K562 (cell line): ENCODE measurements at regions not wholly inside any gene's neighbourhood (a gene's known extent, or its start where the extent isn't known, plus 50 kb on each side); places are given as distances from the start of the nearest gene placed in this dataset.

ENCODE experiments used
- ATAC-seq: fragments of 200-7000 bp; cut with Tn5 transposase; 3 replicates; pipeline ENCODE4 v1.9.1; 2020; ENCODE audit warnings: moderate library complexity
- BruUV-seq: library from RNA; stranded (reverse); fragments of 400-500 nt; replicated peaks from 2 replicates; lab custom pipeline; 2021; lab: Mats Ljungman, UMichigan
- CTCF ChIA-PET: fragments of 300-600 bp; formaldehyde crosslinking; extraction: SDS; loops from one replicate; lab custom pipeline; 2021; ENCODE audit warnings: low intra/inter-chr PET ratio; lab: Yijun Ruan, JAX
- POLR2A ChIA-PET: fragments of 300-600, 350-650 bp; sonication (Branson Sonifier 250); formaldehyde crosslinking; extraction: SDS; loops from one replicate; lab custom pipeline; 2021; ENCODE audit warnings: antibody characterized with exemption, inconsistent platforms; lab: Yijun Ruan, JAX
- DNase-seq, 4 experiments: peaks; one replicate each; pipeline versions ENCODE4 v3.0.0 to v3.0.0-alpha.2; 2011 to 2018; ENCODE audit warnings: low spot score in 3 of 4, mixed read lengths in 3 of 4; ENCODE audit errors: extremely low read depth in 1 of 4
- FAIRE-seq: peaks from 2 replicates; lab custom pipeline; 2011; peaks lifted over from hg19 to GRCh38; lab: Jason Lieb, UNC
- H2AFZ ChIP-seq: 2 replicates; pipeline ENCODE4 v1.6.0; 2011; ENCODE audit warnings: low read depth, low read length, control low read depth, inconsistent platforms
- H3K27ac ChIP-seq: fragments of 200-600 bp; 3 replicates; pipeline ENCODE4 v1.8.0; 2011; ENCODE audit warnings: low read depth, mild to moderate bottlenecking, control low read depth, inconsistent platforms, low read length, moderate library complexity, mixed read lengths; ENCODE audit errors: extremely low read depth
- H3K27me3 ChIP-seq, 2 experiments: fragments of 300-600 bp in 1 of 2; 2 replicates in 1 of 2; 3 replicates in 1 of 2; pipeline versions ENCODE4 v1.6.0 to v1.8.0; 2011; ENCODE audit warnings: inconsistent platforms in 2 of 2, low read length in 2 of 2, mild to moderate bottlenecking in 1 of 2, mixed read lengths in 1 of 2, moderate library complexity in 1 of 2; ENCODE audit not compliant: control insufficient read depth in 2 of 2, insufficient read depth in 2 of 2
- H3K36me3 ChIP-seq: fragments of 300-600 bp; 3 replicates; pipeline ENCODE4 v1.8.0; 2011; ENCODE audit warnings: mild to moderate bottlenecking, low read length, inconsistent platforms; ENCODE audit not compliant: control insufficient read depth, insufficient read depth
- H3K4me1 ChIP-seq, 2 experiments: fragments of 200-600 bp in 1 of 2; replicated peaks in 1 of 2; 2 replicates in 1 of 2; 3 replicates in 1 of 2; pipeline versions ENCODE4 v1.5.1 to v1.8.0; 2011; ENCODE audit warnings: inconsistent platforms in 2 of 2, low read length in 2 of 2, mild to moderate bottlenecking in 1 of 2, mixed read lengths in 1 of 2, moderate library complexity in 1 of 2; ENCODE audit not compliant: control insufficient read depth in 2 of 2, insufficient read depth in 2 of 2
- H3K4me2 ChIP-seq: 2 replicates; pipeline ENCODE4 v1.6.1; 2011; ENCODE audit warnings: low read length, control low read depth, inconsistent platforms, mixed read lengths; ENCODE audit not compliant: insufficient read depth
- H3K4me3 ChIP-seq: fragments of 200-600 bp; sonication (generic), shearing (Covaris generic); 2 replicates; pipeline ENCODE4 v1.5.1; 2016; ENCODE audit warnings: control low read depth, inconsistent platforms
- H3K79me2 ChIP-seq: fragments of 200-600 bp; 3 replicates; pipeline ENCODE4 v1.8.0; 2011; ENCODE audit warnings: low read length, inconsistent platforms; ENCODE audit not compliant: control insufficient read depth, insufficient read depth
- H3K9ac ChIP-seq, 2 experiments: 2 replicates each; pipeline versions ENCODE4 v1.6.0 to v1.6.1; 2011; ENCODE audit warnings: low read depth in 2 of 2, low read length in 2 of 2, control low read depth in 1 of 2, inconsistent platforms in 1 of 2, mild to moderate bottlenecking in 1 of 2, mixed read lengths in 1 of 2; ENCODE audit not compliant: insufficient read depth in 1 of 2
- H3K9me1 ChIP-seq: one replicate; pipeline ENCODE4 v1.6.0; 2011; ENCODE audit warnings: inconsistent platforms, mild to moderate bottlenecking, low read length, moderate library complexity; ENCODE audit not compliant: control insufficient read depth, insufficient read depth
- H3K9me3 ChIP-seq: replicated peaks from 2 replicates; pipeline ENCODE4 v1.5.1; 2011; ENCODE audit warnings: low read depth, low read length, inconsistent platforms; ENCODE audit not compliant: control insufficient read depth, insufficient read depth
- H4K20me1 ChIP-seq: replicated peaks from 2 replicates; pipeline ENCODE4 v1.6.1; 2011; ENCODE audit warnings: low read length, inconsistent platforms, mixed read lengths; ENCODE audit not compliant: control insufficient read depth, insufficient read depth
- MAZ ChIP-seq, 2 experiments: fragments of 450-650 bp in 1 of 2; sonication (generic) in 1 of 2; formaldehyde crosslinking; IDR thresholded peaks in 1 of 2; conservative IDR thresholded peaks in 1 of 2; 2 replicates each; pipeline versions ENCODE4 v1.4.0 to v1.5.0; 2020; ENCODE audit warnings: mild to moderate bottlenecking in 1 of 2, missing genetic modification reagents in 1 of 2
- NCOA1 ChIP-seq: fragments of 450-650 bp; IDR thresholded peaks from 2 replicates; pipeline ENCODE4 v1.6.1; 2016; ENCODE audit warnings: low read depth
- NFE2L1 ChIP-seq: fragments of 450-650 bp; IDR thresholded peaks from 2 replicates; pipeline ENCODE4 v1.6.1; 2016; ENCODE audit warnings: missing genetic modification characterization, low read depth, mild to moderate bottlenecking, missing compliant biosample characterization, moderate library complexity, borderline replicate concordance
- NR1H2 ChIP-seq: sonication (generic); formaldehyde crosslinking; IDR thresholded peaks from 2 replicates; pipeline ENCODE4 v1.4.0; 2020; ENCODE audit warnings: mild to moderate bottlenecking, missing genetic modification reagents
- SIN3B ChIP-seq: fragments of 450-650 bp; IDR thresholded peaks from 2 replicates; pipeline ENCODE4 v1.6.1; 2017; ENCODE audit warnings: low read depth, mild to moderate bottlenecking, moderate library complexity
- SRSF9 ChIP-seq: fragments of 200-400 bp; formaldehyde crosslinking; IDR thresholded peaks from 2 replicates; pipeline ENCODE4 v1.6.1; 2017; ENCODE audit warnings: low read depth, low read length, borderline replicate concordance
- TEAD1 ChIP-seq, 2 experiments: fragments of 450-650 bp in 1 of 2; sonication (generic) in 1 of 2; formaldehyde crosslinking; IDR thresholded peaks; 2 replicates each; pipeline versions ENCODE4 v1.4.0 to v1.8.0; 2020 to 2022; ENCODE audit warnings: mild to moderate bottlenecking in 2 of 2, missing genetic modification reagents in 1 of 2
- ZNF639 ChIP-seq, 2 experiments: fragments of 200-800 bp in 1 of 2; sonication (Bioruptor generic) in 1 of 2; sonication (generic) in 1 of 2; formaldehyde crosslinking in 1 of 2; IDR thresholded peaks in 1 of 2; conservative IDR thresholded peaks in 1 of 2; 2 replicates each; pipeline versions ENCODE4 v1.5.0 to v1.6.1; 2016 to 2020; ENCODE audit warnings: missing compliant biosample characterization in 1 of 2, missing genetic modification characterization in 1 of 2, missing genetic modification reagents in 1 of 2
- WGBS: fragments of 100-300 bp; shearing (Covaris generic); methylation state at CpG from one replicate; pipeline ENCODE4 v1.1.6; 2016; ENCODE audit warnings: low coverage, mixed read lengths; ENCODE audit not compliant: insufficient coverage; ENCODE audit errors: missing lambda C conversion rate; 5-methylcytosine and 5-hydroxymethylcytosine counted together
- in situ Hi-C: fragments of 300-500 bp; cut with MboI; formaldehyde crosslinking; loops from 4 replicates; pipeline ENCODE4 v1.15.0; 2018; ENCODE audit warnings: inconsistent platforms, mixed read lengths
- intact Hi-C: fragments of 100-400 bp; cut with micrococcal nuclease; formaldehyde crosslinking; loops from 2 replicates; pipeline ENCODE4 v1.14.2; 2022
- TF ChIP-seq, protein P1 (sequence below): fragments of 450-650 bp; IDR thresholded peaks from 2 replicates; pipeline ENCODE4 v1.6.1; 2018; ENCODE audit not compliant: partially characterized antibody
- TF ChIP-seq, protein P2 (sequence below): sonication (generic); formaldehyde crosslinking; IDR thresholded peaks from 2 replicates; pipeline ENCODE4 v1.8.1; 2023; ENCODE audit warnings: missing genetic modification reagents, mild to moderate bottlenecking, borderline replicate concordance

GRCh38 chr5:92633875-92634487 lies 947.0 kb downstream of the NR2F1-AS1 start:
- H3K79me2 ChIP-seq: no peaks in the 10 kb centered on the region

More at GRCh38 chr5:92633875-92634487, 947.0 kb downstream of the NR2F1-AS1 start:
- DNase-seq (no peak), ATAC-seq (no peak), FAIRE-seq (no peak)
- no peaks in the 10 kb centered on the region for H4K20me1 ChIP-seq
- H3K9ac ChIP-seq: no peak overlapping the region
- no peaks in the 10 kb centered on the region for H3K9me1 ChIP-seq
- TF ChIP-seq NCOA1 (no peak), SIN3B (no peak), MAZ (CRISPR knock-in tag; conservative IDR thresholded peaks at IDR 0.05 in 1 of 2, IDR thresholded peaks at IDR 0.05 in 1 of 2) (no peak), TEAD1 (CRISPR knock-in tag; IDR thresholded peaks at IDR 0.05) (no peak), NFE2L1 (tag) (no peak), ZNF639 (CRISPR knock-in tag; conservative IDR thresholded peaks at IDR 0.05 in 1 of 2, IDR thresholded peaks at IDR 0.05 in 1 of 2) (no peak), SRSF9 (no peak), NR1H2 (CRISPR knock-in tag) (no peak)
- TF ChIP-seq, protein P1, sequence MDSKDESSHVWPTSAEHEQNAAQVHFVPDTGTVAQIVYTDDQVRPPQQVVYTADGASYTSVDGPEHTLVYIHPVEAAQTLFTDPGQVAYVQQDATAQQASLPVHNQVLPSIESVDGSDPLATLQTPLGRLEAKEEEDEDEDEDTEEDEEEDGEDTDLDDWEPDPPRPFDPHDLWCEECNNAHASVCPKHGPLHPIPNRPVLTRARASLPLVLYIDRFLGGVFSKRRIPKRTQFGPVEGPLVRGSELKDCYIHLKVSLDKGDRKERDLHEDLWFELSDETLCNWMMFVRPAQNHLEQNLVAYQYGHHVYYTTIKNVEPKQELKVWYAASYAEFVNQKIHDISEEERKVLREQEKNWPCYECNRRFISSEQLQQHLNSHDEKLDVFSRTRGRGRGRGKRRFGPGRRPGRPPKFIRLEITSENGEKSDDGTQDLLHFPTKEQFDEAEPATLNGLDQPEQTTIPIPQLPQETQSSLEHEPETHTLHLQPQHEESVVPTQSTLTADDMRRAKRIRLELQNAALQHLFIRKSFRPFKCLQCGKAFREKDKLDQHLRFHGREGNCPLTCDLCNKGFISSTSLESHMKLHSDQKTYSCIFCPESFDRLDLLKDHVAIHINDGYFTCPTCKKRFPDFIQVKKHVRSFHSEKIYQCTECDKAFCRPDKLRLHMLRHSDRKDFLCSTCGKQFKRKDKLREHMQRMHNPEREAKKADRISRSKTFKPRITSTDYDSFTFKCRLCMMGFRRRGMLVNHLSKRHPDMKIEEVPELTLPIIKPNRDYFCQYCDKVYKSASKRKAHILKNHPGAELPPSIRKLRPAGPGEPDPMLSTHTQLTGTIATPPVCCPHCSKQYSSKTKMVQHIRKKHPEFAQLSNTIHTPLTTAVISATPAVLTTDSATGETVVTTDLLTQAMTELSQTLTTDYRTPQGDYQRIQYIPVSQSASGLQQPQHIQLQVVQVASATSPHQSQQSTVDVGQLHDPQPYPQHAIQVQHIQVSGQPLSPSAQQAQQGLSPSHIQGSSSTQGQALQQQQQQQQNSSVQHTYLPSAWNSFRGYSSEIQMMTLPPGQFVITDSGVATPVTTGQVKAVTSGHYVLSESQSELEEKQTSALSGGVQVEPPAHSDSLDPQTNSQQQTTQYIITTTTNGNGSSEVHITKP: no peak
- TF ChIP-seq, protein P2, sequence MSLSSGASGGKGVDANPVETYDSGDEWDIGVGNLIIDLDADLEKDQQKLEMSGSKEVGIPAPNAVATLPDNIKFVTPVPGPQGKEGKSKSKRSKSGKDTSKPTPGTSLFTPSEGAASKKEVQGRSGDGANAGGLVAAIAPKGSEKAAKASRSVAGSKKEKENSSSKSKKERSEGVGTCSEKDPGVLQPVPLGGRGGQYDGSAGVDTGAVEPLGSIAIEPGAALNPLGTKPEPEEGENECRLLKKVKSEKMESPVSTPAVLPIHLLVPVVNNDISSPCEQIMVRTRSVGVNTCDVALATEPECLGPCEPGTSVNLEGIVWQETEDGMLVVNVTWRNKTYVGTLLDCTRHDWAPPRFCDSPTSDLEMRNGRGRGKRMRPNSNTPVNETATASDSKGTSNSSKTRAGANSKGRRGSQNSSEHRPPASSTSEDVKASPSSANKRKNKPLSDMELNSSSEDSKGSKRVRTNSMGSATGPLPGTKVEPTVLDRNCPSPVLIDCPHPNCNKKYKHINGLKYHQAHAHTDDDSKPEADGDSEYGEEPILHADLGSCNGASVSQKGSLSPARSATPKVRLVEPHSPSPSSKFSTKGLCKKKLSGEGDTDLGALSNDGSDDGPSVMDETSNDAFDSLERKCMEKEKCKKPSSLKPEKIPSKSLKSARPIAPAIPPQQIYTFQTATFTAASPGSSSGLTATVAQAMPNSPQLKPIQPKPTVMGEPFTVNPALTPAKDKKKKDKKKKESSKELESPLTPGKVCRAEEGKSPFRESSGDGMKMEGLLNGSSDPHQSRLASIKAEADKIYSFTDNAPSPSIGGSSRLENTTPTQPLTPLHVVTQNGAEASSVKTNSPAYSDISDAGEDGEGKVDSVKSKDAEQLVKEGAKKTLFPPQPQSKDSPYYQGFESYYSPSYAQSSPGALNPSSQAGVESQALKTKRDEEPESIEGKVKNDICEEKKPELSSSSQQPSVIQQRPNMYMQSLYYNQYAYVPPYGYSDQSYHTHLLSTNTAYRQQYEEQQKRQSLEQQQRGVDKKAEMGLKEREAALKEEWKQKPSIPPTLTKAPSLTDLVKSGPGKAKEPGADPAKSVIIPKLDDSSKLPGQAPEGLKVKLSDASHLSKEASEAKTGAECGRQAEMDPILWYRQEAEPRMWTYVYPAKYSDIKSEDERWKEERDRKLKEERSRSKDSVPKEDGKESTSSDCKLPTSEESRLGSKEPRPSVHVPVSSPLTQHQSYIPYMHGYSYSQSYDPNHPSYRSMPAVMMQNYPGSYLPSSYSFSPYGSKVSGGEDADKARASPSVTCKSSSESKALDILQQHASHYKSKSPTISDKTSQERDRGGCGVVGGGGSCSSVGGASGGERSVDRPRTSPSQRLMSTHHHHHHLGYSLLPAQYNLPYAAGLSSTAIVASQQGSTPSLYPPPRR (CRISPR knock-in tag): no peak
- H3K4me1 ChIP-seq: no peaks in the 10 kb centered on the region
- H3K27me3 ChIP-seq: no peaks in the 10 kb centered on the region
- in situ Hi-C loops: no loop called here
- POLR2A ChIA-PET: no interaction called here
- no TSS peak for BruUV-seq
- H3K4me2 ChIP-seq: no peak overlapping the region
- no peak overlapping the region for H3K4me3 ChIP-seq
- H3K36me3 ChIP-seq: no peaks in the 10 kb centered on the region
- 1% methylated on average over 5 of the region's 5 CpGs for WGBS
- no peak overlapping the region for H2AFZ ChIP-seq
- peaks cover 2% of the 10 kb centered on the region; the same call in 1 of the 2 replicates for H3K9me3 ChIP-seq
- CTCF ChIA-PET: no interaction called here
- intact Hi-C loops: no loop called here
- no peak overlapping the region for H3K27ac ChIP-seq
